ENCODE measurements at regions not wholly inside any gene's neighbourhood (a gene's known extent, or its start where the extent isn't known, plus 50 kb on each side); places are given as distances from the start of the nearest gene placed in this dataset.

GRCh38 chr2:108067820-108068405 lies 81.6 kb downstream of the SLC5A7 start:
- DNase-seq (no peak), ATAC-seq (no peak)
- intact Hi-C loops (cut with DNase I, micrococcal nuclease), result no loop called here

DNA sequence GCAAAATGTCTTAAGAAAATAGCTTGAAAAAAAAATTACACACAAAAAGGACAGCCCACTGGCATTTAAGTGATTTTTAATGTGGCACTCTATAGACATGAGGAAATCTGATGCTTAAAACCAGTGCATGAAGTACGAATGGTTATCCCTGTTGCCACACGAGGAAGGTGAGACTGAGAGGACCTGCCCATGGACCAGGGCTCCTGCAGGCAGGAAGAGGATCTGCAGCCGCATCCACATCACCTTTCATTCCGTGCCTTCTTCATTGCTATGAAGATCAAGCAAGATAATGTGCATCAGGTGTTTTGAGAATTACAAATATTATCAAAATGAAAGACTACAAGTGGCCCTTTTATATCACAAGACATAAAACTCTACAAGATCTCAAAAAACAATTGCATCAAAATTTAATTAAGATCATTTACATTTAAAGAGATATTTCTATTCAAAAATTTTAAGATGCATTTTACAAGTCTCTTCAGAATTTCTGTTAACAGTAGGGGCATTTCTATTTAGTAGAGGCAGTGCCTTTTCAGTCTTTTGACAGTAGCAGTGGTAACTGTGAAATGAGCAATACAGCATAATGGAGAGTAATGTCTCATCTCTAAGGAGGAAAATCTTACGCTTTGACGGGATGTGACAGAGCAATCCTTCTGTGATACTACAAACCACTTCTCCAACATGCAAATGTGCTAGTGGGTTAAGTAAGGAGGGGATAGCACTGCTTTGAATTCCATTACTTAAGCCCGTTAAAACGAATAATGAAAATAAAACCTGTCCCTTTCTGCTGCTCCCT lies 83.4 kb downstream of the SLC5A7 start:
- intact Hi-C loops (cut with DNase I, micrococcal nuclease), result no loop called here
- no peak for ATAC-seq

DNA sequence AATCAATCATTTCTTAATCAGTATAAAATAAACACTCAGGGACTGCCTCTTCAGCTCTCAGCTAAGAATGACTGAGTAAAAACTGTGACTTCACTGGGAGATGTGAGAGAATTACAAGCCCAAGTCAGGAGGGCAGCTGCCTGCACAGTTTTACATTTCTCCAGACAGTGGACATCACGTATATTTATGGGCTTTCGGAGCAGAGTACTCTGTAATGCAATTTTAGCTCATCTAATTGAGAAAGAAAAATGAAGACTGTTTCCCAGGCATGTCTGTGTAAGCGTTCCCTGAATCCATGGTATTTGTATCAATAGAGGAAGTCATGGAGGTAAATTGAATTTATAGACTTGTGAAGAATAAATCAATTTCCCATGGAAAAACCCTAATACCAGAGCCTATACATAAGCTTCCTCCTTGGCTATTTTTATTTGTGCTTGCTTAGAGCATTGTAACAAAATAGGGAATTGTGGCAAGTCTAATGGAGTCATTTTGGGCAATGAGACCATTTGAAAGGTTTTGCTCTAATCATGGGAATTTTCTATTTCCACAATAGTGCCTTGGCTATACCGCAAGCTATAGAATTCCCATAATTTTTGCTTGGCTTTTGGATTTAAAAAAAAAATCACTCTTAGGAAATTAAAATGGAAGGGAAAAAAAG lies 87.2 kb downstream of the SLC5A7 start:
- intact Hi-C loops (cut with DNase I, micrococcal nuclease), result no loop called here
- no peak for DNase-seq
- ATAC-seq, result no peak

More for the DNA sequence above, 83.4 kb downstream of the SLC5A7 start:
- DNase-seq, result no peak

- intact Hi-C loops (cut with DNase I, micrococcal nuclease), result no loop called here
- ATAC-seq (no peak), DNase-seq (no peak)
Measured at GRCh38 chr2:108074150-108074549, 87.8 kb downstream of the SLC5A7 start.

- no peak for ATAC-seq
- intact Hi-C loops (cut with DNase I, micrococcal nuclease), result no loop called here
- no peak for DNase-seq
Measured at GRCh38 chr2:108074946-108075345, 88.6 kb downstream of the SLC5A7 start.

DNA sequence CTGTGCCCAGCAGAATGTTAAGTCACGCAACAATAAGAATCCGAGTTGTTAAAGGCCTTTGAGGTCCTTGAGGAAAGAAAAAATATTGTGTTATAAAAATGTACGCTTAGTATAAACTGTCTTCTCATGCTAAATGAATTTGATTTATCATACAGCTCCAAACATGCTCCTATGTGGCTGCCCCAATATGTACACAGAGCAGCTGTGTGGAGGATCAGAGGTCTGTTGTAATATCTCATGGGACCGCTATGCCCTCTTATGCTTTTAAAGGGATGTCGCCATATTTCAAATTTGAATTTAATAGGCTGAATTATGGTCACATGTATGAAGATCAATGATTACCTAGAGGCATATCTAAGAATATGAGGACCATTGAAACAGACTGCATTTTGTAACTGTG lies 90.2 kb downstream of the SLC5A7 start:
- DNase-seq, result no peak
- ATAC-seq, result no peak
- intact Hi-C loops (cut with DNase I, micrococcal nuclease), result no loop called here

DNA sequence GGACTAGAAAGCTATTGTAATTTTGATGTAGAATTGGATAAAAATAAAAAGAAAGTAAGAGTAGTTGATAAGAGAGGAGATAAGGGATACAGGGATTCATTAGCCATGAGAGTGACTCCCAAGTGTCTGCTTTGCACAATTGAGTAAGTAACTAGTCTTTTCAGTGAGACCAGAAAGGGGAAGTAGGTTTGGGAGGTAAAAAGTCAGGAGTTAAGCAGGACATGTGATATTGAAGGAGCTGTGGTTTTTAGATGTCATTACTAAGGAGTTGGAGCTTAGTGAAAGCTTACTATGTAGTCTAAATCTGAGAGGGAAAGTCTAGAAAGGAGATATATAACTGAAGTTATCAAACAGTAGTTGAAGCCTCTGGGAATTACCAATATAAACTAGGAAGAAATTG lies 93.4 kb downstream of the SLC5A7 start:
- no peak for ATAC-seq
- intact Hi-C loops (cut with DNase I, micrococcal nuclease), result no loop called here

DNA sequence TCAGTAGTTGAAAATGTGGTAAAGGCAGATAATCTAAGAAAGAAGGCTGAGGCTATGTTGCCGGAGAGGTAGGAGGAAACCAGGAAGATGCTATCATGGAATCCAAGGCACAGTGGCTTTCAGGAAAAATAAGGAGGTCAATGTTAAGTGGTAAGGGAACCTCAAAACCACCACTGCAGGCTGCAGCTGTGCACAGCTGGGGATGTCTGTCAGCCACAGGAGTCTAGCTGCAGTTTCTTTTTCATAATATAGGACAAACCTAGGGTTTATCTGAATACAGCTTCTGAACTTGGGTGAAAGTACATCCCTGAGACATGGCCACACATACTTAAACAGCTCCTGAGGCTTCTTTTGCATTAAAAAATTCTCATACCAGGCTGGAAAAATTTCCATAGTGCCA lies 93.9 kb downstream of the SLC5A7 start:
- DNase-seq (no peak), ATAC-seq (no peak)
- intact Hi-C loops (cut with DNase I, micrococcal nuclease), result no loop called here

More for the DNA sequence above, 93.4 kb downstream of the SLC5A7 start:
- DNase-seq, result no peak

- DNase-seq, result no peak
- intact Hi-C loops (cut with DNase I, micrococcal nuclease), result no loop called here
- ATAC-seq, result no peak
Measured at GRCh38 chr2:108082978-108083377, 96.7 kb downstream of the SLC5A7 start.

GRCh38 chr2:108084311-108084710 lies 98.0 kb downstream of the SLC5A7 start:
- intact Hi-C loops (cut with DNase I, micrococcal nuclease), result no loop called here
- no peak for ATAC-seq
- DNase-seq, result no peak

DNA sequence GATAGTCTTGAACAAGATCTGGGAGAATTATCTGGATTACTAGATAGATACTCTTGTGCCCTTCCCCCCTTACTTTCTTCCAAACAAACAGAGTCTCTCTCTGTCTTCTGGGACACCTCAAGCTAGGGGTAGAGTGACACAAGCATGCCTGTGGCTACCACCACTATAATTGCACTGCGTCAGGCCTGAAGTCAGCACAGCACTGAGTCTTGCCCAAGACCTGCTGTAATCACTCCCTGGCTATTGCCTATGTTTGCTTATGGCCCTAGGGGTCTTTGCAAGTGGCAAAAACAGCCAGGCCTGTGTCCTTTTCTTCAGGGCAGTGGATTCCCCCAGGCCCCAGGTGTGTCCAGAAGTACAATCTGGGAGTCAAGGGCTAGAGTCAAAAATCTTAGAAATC lies 106.6 kb downstream of the SLC5A7 start:
- ATAC-seq, result no peak
- no peak for DNase-seq
- intact Hi-C loops (cut with DNase I, micrococcal nuclease), result no loop called here

GRCh38 chr2:108101481-108101880 lies 115.2 kb downstream of the SLC5A7 start:
- intact Hi-C loops (cut with DNase I, micrococcal nuclease), result no loop called here
- ATAC-seq (no peak), DNase-seq (no peak)

GRCh38 chr2:108106731-108107130 lies 120.4 kb downstream of the SLC5A7 start:
- DNase-seq (no peak), ATAC-seq (no peak)
- intact Hi-C loops (cut with DNase I, micrococcal nuclease), result no loop called here

- ATAC-seq, result no peak
- no peak for DNase-seq
- intact Hi-C loops (cut with DNase I, micrococcal nuclease), result no loop called here
Measured at GRCh38 chr2:108111936-108112335, 125.6 kb downstream of the SLC5A7 start.

GRCh38 chr2:108115868-108116267 lies 123.9 kb upstream of the SULT1C3 start:
- ATAC-seq, result no peak

DNA sequence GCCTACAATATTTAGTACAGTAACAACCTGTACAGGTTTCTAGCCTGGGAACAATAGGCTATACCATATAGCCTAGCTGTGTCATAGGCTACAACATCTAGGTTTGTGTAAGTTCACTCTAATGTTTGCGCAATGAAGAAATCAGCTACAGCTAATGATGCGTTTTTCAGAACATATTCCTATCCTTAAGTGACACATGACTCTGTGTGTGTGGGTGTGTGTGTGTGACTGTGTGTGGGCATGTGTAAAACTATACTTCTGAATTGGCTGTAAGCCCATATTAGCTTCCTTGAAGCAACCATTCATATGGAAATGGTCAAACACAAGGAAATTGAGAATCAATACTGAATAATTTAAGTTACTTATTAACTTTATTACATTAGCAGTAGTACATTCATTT lies 120.8 kb upstream of the SULT1C3 start:
- no peak for DNase-seq
- intact Hi-C loops (cut with DNase I, micrococcal nuclease), result no loop called here
- no peak for ATAC-seq

More at GRCh38 chr2:108115868-108116267, 123.9 kb upstream of the SULT1C3 start:
- intact Hi-C loops (cut with DNase I, micrococcal nuclease), result no loop called here
- DNase-seq, result no peak

DNA sequence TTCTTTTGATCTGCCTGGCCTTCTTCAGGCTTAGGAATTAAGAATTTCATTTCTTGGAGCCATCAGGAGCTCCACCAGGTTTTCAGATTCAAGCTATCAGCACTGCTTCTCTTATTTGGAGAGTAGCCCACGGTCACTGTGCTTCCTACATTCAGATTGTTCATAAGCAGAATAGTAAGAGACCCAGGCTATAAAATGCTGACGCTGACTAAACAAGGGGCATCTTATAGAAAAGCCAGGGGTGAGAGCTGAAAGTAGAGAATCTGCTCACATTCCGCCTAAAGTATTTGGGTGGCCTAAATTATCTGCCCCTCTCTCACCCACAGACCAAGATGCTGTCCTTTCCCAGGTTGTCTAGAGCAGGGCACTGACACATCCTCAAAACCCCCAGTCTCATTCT lies 120.3 kb upstream of the SULT1C3 start:
- no peak for DNase-seq
- intact Hi-C loops (cut with DNase I, micrococcal nuclease), result no loop called here
- no peak for ATAC-seq

GRCh38 chr2:108124736-108125495 lies 114.9 kb upstream of the SULT1C3 start:
- ATAC-seq, result no peak
- DNase-seq, result no peak
- intact Hi-C loops (cut with DNase I, micrococcal nuclease), result no loop called here

GRCh38 chr2:108125581-108125980 lies 114.2 kb upstream of the SULT1C3 start:
- ATAC-seq, result no peak

DNA sequence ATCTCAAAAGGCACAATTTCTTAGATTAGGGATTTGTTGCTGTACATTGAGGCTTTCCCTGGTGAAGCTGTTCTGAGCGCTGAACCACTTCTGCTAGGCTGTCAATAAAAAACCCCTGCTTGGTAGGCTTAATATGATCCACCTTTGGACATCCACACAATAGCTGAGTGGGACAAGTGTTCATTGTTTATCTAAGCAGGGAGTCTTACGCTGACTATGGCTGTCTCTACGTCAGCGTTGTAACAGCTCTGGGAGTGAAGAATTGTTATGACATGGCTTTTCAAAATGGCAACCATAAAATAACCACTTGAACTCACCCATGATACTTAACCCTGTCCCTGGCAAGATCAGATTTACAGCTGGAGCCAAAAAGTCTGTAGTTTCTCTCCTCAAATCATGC lies 111.5 kb upstream of the SULT1C3 start:
- DNase-seq, result no peak
- no peak for ATAC-seq
- intact Hi-C loops (cut with DNase I, micrococcal nuclease), result no loop called here

More at GRCh38 chr2:108125581-108125980, 114.2 kb upstream of the SULT1C3 start:
- DNase-seq, result no peak
- intact Hi-C loops (cut with DNase I, micrococcal nuclease), result no loop called here
